ENCODE measurements at regions not wholly inside any gene's neighbourhood (a gene's known extent, or its start where the extent isn't known, plus 50 kb on each side); places are given as distances from the start of the nearest gene placed in this dataset.

- no peak overlapping the region for H3K4me3 ChIP-seq (ENCODE audit: low read depth, low read length)
- no peak for TF ChIP-seq CTCF (IDR thresholded peaks at IDR 0.05; ENCODE audit: low read depth, low read length)
Measured at GRCh38 chr7:16061630-16062029, 359.7 kb downstream of the CRPPA start.

GRCh38 chr7:16061011-16061410, 360.3 kb downstream of the CRPPA start:
- no peak overlapping the region for H3K4me3 ChIP-seq (ENCODE audit: low read depth, low read length)
- TF ChIP-seq CTCF (IDR thresholded peaks at IDR 0.05; ENCODE audit: low read depth, low read length) = no peak

- H3K4me3 ChIP-seq (ENCODE audit: low read depth, low read length) = no peak overlapping the region
- no peak for TF ChIP-seq CTCF (IDR thresholded peaks at IDR 0.05; ENCODE audit: low read depth, low read length)
Measured at GRCh38 chr7:16060502-16060901, 360.8 kb downstream of the CRPPA start.

GRCh38 chr7:16055263-16055976, 365.9 kb downstream of the CRPPA start:
- TF ChIP-seq CTCF (IDR thresholded peaks at IDR 0.05; ENCODE audit: low read depth, low read length) = no peak
- no peak overlapping the region for H3K4me3 ChIP-seq (ENCODE audit: low read depth, low read length)

- no peak overlapping the region for H3K4me3 ChIP-seq (ENCODE audit: low read depth, low read length)
- TF ChIP-seq CTCF (IDR thresholded peaks at IDR 0.05; ENCODE audit: low read depth, low read length) = no peak
Measured at GRCh38 chr7:16051561-16052255, 365.2 kb upstream of the MEOX2 start.

- TF ChIP-seq CTCF (IDR thresholded peaks at IDR 0.05; ENCODE audit: low read depth, low read length) = no peak
- no peak overlapping the region for H3K4me3 ChIP-seq (ENCODE audit: low read depth, low read length)
Measured at GRCh38 chr7:16046041-16046440, 359.6 kb upstream of the MEOX2 start.

GRCh38 chr7:16045296-16045695, 358.8 kb upstream of the MEOX2 start:
- no peak for TF ChIP-seq CTCF (IDR thresholded peaks at IDR 0.05; ENCODE audit: low read depth, low read length)
- no peak overlapping the region for H3K4me3 ChIP-seq (ENCODE audit: low read depth, low read length)
